ENCODE measurements at regions not wholly inside any gene's neighbourhood (a gene's known extent, or its start where the extent isn't known, plus 50 kb on each side); places are given as distances from the start of the nearest gene placed in this dataset.

DNA sequence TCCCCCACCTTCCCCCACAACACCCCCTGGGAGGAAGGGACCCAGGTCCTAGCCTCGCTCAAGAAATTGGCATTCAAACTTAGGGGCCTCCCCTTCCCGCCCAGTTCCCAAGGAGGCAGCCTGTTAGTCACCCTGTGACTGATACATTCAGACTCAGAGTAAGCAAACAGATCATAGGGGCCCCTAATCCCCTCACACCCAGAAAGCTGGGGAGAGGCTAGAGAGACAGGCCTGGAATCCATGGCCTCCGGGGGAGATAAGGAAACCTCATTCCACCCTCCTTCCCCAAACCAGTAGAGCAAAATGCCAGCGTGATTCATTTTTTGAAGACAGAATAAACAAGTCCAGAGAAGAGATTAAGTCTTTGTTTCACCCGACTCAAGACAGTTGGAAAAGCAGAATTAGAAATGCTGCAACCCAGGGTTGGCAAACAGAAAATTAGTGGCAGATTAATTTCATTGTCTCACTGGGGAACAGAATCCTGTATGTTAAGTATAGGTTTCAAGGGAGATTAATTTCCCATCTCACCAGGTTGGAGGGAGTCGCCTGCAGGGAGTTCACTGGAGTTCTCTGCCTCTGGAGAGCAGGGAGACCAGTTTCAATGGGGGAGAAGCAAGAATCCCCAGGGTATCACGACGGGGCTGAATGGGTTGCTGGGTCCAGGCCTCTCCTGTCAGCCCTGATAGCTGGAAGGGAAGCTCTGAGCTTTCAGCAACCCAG lies 268.3 kb downstream of the UACA start:
- no TSS peak for BruUV-seq (replicated peaks)
- H4K20me1 ChIP-seq (ENCODE audit: insufficient read depth): no peaks in the 10 kb centered on the region
- no peaks in the 10 kb centered on the region for H3K36me3 ChIP-seq (ENCODE audit: control insufficient read depth in 1 of 2, insufficient read depth in 2 of 2, low read length in 2 of 2)
- CTCF ChIA-PET: no interaction called here
- peak; percentile 75 for ATAC-seq
- intact Hi-C loops (cut with micrococcal nuclease): no loop called here
- H3K9me2 ChIP-seq (ENCODE audit: insufficient read depth): no peaks in the 10 kb centered on the region
- H3K27ac ChIP-seq (ENCODE audit: low read depth, low read length): peak overlapping the region; percentile 38
- H3K79me2 ChIP-seq (ENCODE audit: insufficient read depth, low read length): no peaks in the 10 kb centered on the region
- H3K4me1 ChIP-seq (ENCODE audit: control insufficient read depth in 1 of 2, insufficient read depth in 2 of 2, low read length in 2 of 2): peaks cover 40 to 48% of the 10 kb centered on the region in 2 experiments
- H3K4me3 ChIP-seq (replicated peaks in 1 of 2; ENCODE audit: low read depth in 1 of 2, low read length in 2 of 2): peak overlapping the region in 1 of 2 experiments; percentile 14; a peak in 2 of 4 replicates
- RAD21 ChIA-PET (ENCODE audit: low non-redundant PET in 1 of 2, low total read pairs in 2 of 2, uncharacterized antibody in 2 of 2, unreplicated experiment in 2 of 2): interaction anchor here in 1 of 2 experiments (0.7 kb wide), 1 partner anchor 396 kb away, joined by 3 read pairs; no protein-coding TSS in a partner anchor
- DNase-seq (ENCODE audit: low read depth, low spot score): no peak
- H3K9ac ChIP-seq (ENCODE audit: low read length): peak overlapping the region; percentile 13
- POLR2A ChIA-PET: no interaction called here
- H3K9me3 ChIP-seq (ENCODE audit: control insufficient read depth in 1 of 2, insufficient read depth in 1 of 2, low read depth in 1 of 2, low read length in 2 of 2): no peaks in the 10 kb centered on the region
- peak overlapping the region; percentile 66 for H3K4me2 ChIP-seq (ENCODE audit: low read length)
- TF ChIP-seq SRF (IDR thresholded peaks at IDR 0.05; ENCODE audit: low read depth): no peak
- peak; percentile 58 for TF ChIP-seq YY1 (IDR thresholded peaks at IDR 0.05; ENCODE audit: extremely low read depth, insufficient replicate concordance, low read depth, low read length)
- no peak for TF ChIP-seq SIN3A (IDR thresholded peaks at IDR 0.05; ENCODE audit: low read depth)
- TF ChIP-seq JUND (IDR thresholded peaks at IDR 0.05): no peak
- no peak for TF ChIP-seq EGR1 (IDR thresholded peaks at IDR 0.05; ENCODE audit: low read depth)
- no peak for TF ChIP-seq ZBTB33 (IDR thresholded peaks at IDR 0.05; ENCODE audit: extremely low read depth, insufficient replicate concordance, low read length)
- no peak for TF ChIP-seq EZH2 (IDR thresholded peaks at IDR 0.05)
- no peak for TF ChIP-seq RAD21 (IDR thresholded peaks at IDR 0.05; ENCODE audit: low read depth)
- peak; percentile 52; the same call in 1 of the 2 replicates for TF ChIP-seq POLR2AphosphoS5 (IDR thresholded peaks at IDR 0.05; ENCODE audit: low read depth, low read length)
- TF ChIP-seq, protein P1, sequence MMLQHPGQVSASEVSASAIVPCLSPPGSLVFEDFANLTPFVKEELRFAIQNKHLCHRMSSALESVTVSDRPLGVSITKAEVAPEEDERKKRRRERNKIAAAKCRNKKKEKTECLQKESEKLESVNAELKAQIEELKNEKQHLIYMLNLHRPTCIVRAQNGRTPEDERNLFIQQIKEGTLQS (IDR thresholded peaks at IDR 0.05): no peak
- TF ChIP-seq REST (IDR thresholded peaks at IDR 0.05; ENCODE audit: low read depth): no peak
- TF ChIP-seq TCF7L2 (IDR thresholded peaks at IDR 0.05; ENCODE audit: borderline replicate concordance, extremely low read depth, insufficient read depth, insufficient read length): no peak
- no peak for TF ChIP-seq POLR2A (IDR thresholded peaks at IDR 0.05; ENCODE audit: borderline replicate concordance, extremely low read depth, insufficient read depth, insufficient read length)
- H3K27me3 ChIP-seq (ENCODE audit: insufficient read depth, low read length): peaks cover 4% of the 10 kb centered on the region; the same call in 1 of the 2 replicates
- H2AFZ ChIP-seq (ENCODE audit: low read depth, low read length, poor library complexity, severe bottlenecking): peak overlapping the region; percentile 1
